Kidney (tissue), 13 donors: ENCODE measurements at regions not wholly inside any gene's neighbourhood (a gene's known extent, or its start where the extent isn't known, plus 50 kb on each side); places are given as distances from the start of the nearest gene placed in this dataset.
"Not testable (repeated sequence)": the region's sequence is repeated elsewhere in the genome, so short reads cannot be mapped to it uniquely, and the experiment has no call there.

Source experiments
- DNase-seq, 5 donors: peaks; one replicate each; pipeline ENCODE4 v3.0.0-alpha.2; 2013 to 2020
- FAIRE-seq: peaks from 2 replicates; lab custom pipeline; 2012; peaks lifted over from hg19 to GRCh38; lab: Jason Lieb, UNC
- H3K27ac ChIP-seq, 2 donors: one replicate each; pipeline ENCODE4 v1.7.0; 2013; ENCODE audit warnings: low read depth in 2 of 2, low read length in 2 of 2, inconsistent platforms in 1 of 2
- H3K27me3 ChIP-seq: one replicate; pipeline ENCODE4 v1.7.1; 2013; ENCODE audit warnings: low read length, inconsistent platforms; ENCODE audit not compliant: control insufficient read depth, insufficient read depth
- H3K36me3 ChIP-seq, 3 donors: one replicate each; pipeline versions ENCODE4 v1.7.0 to v1.7.1; 2013; ENCODE audit warnings: low read length in 3 of 3, control low read depth in 1 of 3, inconsistent platforms in 1 of 3; ENCODE audit not compliant: insufficient read depth in 3 of 3, control insufficient read depth in 2 of 3
- H3K4me1 ChIP-seq, 3 donors: one replicate each; pipeline versions ENCODE4 v1.7.0 to v1.7.1; 2013; ENCODE audit warnings: low read length in 3 of 3, inconsistent platforms in 1 of 3, low read depth in 1 of 3; ENCODE audit not compliant: control insufficient read depth in 2 of 3, insufficient read depth in 2 of 3
- H3K4me3 ChIP-seq, 3 donors: one replicate each; pipeline versions ENCODE4 v1.7.0 to v1.8.1; 2013; ENCODE audit warnings: low read length in 3 of 3, control low read depth in 1 of 3, inconsistent platforms in 1 of 3
- H3K9ac ChIP-seq, 3 donors: one replicate each; pipeline versions ENCODE4 v1.7.0 to v1.7.1; 2013; ENCODE audit warnings: low read length in 3 of 3, control low read depth in 1 of 3, inconsistent platforms in 1 of 3
- H3K9me3 ChIP-seq, 3 donors: one replicate each; pipeline versions ENCODE4 v1.7.0 to v1.7.1; 2013; ENCODE audit warnings: low read length in 3 of 3, control low read depth in 1 of 3, inconsistent platforms in 1 of 3; ENCODE audit not compliant: control insufficient read depth in 2 of 3, insufficient read depth in 1 of 3
- intact Hi-C: fragments of 100-400 bp; cut with DNase I; formaldehyde crosslinking; loops from one replicate; pipeline ENCODE4 v1.11.1; 2022
- TF ChIP-seq, protein P1 (sequence below): IDR thresholded peaks from 3 replicates; pipeline ENCODE4 v1.5.1; 2012; ENCODE audit warnings: mild to moderate bottlenecking, moderate library complexity, borderline replicate concordance; ENCODE audit not compliant: insufficient read depth; ENCODE audit errors: extremely low read depth
- donor health status: control.
- donor health status: control.
- donor health status: control.
- donor health status: control.
- donor health status: control.
- donor health status: DM: yes; HTN: yes; CAD: no.
- donor health status: Normal renal cell carcinoma (clear cell type).

DNA sequence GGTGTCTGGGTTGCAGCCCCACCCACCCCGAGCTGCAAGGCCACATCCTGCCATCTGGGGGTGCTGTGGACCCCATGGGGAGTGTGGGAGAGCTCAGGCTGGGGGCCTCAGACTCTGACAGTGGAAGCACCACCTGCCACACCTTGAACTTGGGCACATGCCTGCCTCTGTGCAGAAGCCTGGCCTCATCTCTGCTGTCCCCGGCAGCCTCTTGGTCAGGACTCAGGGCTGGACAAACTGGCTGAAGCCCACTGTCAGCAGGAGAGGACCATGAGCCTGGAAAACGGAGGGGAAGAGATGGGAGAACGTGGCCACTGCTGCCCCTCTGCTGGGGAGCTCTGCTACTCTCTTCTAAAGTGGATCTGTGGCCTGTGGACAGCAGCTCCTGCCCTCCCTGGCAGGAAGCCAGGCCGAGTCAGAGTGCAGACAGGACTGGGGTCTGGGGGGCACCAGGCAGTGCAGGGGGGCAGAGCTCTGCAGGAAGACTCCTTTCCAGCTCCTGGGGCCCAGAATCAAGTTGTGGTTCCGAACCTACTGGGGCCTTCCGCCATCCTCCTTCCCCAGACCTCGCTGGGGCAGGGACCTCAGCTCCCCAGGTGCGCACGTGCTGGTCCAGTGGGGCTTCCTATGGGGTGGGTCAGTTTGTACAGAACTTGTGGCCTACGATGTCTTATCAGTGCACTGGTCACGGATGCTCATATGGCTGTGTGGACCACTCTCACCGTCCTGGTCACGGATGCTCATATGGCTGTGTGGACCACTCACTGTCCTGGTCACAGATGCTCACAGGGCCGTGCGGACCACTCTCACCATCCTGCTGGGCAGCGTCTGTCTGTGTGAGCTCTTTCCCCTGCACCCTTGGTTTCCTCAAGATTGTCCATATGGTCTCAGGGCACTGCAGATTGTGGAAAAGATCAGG lies 207.7 kb downstream of the LAT start:
- H3K9ac ChIP-seq: no peak overlapping the region
- FAIRE-seq (no peak), DNase-seq (peak in 2 of 5 donors; percentile 44 to 67)
- TF ChIP-seq, protein P1, sequence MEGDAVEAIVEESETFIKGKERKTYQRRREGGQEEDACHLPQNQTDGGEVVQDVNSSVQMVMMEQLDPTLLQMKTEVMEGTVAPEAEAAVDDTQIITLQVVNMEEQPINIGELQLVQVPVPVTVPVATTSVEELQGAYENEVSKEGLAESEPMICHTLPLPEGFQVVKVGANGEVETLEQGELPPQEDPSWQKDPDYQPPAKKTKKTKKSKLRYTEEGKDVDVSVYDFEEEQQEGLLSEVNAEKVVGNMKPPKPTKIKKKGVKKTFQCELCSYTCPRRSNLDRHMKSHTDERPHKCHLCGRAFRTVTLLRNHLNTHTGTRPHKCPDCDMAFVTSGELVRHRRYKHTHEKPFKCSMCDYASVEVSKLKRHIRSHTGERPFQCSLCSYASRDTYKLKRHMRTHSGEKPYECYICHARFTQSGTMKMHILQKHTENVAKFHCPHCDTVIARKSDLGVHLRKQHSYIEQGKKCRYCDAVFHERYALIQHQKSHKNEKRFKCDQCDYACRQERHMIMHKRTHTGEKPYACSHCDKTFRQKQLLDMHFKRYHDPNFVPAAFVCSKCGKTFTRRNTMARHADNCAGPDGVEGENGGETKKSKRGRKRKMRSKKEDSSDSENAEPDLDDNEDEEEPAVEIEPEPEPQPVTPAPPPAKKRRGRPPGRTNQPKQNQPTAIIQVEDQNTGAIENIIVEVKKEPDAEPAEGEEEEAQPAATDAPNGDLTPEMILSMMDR: no peak
- H3K27me3 ChIP-seq: no peaks in the 10 kb centered on the region
- H3K9me3 ChIP-seq: no peaks in the 10 kb centered on the region
- no peaks in the 10 kb centered on the region for H3K4me1 ChIP-seq
- no peak overlapping the region for H3K27ac ChIP-seq
- intact Hi-C loops: no loop called here
- no peak overlapping the region for H3K4me3 ChIP-seq
- no peaks in the 10 kb centered on the region for H3K36me3 ChIP-seq

DNA sequence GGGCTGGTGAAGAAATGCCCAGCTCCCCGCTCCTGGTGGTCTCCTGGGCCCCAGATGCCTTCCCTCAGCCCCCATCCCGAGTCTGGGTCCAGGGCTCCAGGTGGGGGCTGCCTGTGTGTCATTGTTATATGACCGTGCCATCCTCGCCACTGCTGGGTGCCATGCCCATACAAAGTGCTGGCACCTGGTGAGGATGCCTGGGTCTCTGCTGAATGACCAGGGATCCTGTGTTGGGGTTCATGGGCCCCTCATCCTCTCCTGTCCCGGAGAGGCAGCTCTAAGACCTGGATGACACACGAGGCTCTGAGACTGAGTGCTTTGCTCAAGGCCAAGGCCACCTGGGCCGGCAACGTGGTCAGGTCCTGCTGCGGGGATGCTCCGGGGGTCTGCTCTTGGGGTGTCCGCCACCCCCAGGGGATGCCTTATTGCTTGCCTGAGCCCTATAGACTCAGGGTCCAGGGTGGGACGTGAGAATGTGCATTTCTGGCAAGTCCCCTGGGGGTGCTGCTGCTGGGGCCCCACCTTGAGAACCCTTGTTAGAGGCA lies 206.9 kb downstream of the LAT start:
- intact Hi-C loops, H3K9me3 ChIP-seq, H3K36me3 ChIP-seq, H3K9ac ChIP-seq, H3K4me3 ChIP-seq, H3K4me1 ChIP-seq, H3K27me3 ChIP-seq, H3K27ac ChIP-seq, FAIRE-seq: not testable (repeated sequence)
- DNase-seq: peak in 2 of 5 donors; percentile 29 to 30

DNA sequence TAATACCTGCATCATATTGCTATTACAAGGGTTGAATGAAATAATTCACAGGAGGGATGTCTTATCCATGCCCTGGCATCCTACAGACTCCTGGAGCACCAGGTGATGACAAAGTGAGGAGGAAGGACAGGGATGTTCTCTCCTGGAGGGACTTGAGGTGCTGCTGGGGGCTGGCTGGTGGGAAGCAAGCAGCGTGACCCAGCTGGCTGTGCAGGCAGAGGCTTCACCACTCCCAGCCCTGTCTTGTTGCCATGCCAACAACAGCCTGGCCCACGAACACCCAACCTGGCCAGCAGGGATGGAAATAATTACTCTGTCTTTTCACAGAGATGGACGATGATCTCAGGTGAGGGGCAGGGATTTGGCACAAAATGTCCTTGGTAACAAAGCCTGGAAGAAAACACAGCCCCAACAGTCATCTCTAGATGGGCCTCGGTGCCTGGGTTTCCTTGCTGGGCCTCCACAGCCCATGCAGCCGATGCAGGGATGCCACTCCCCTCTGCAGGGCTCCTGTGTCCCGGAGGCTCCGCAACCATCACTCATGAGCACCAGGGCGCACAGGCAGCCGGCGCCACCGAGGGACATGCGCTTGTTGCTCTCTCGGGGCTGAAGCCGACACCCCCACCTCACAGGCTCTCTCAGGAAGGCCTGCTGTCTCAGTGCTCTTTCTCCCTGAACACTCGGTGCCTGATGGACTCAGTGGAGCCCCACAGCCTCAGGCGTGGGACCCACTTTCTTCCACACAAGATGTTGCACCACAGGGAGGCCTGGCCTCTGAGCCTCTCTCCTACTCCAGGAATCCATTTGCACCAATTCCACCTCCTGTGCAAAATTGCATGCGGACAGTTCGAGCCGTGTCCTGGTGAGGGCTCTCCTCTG lies 205.9 kb downstream of the LAT start:
- H3K9me3 ChIP-seq, intact Hi-C loops, H3K9ac ChIP-seq, FAIRE-seq, H3K27me3 ChIP-seq, H3K36me3 ChIP-seq, H3K4me3 ChIP-seq, H3K27ac ChIP-seq, H3K4me1 ChIP-seq: not testable (repeated sequence)
- peak in 3 of 5 donors; percentile 44 to 54 (median 49) for DNase-seq

DNA sequence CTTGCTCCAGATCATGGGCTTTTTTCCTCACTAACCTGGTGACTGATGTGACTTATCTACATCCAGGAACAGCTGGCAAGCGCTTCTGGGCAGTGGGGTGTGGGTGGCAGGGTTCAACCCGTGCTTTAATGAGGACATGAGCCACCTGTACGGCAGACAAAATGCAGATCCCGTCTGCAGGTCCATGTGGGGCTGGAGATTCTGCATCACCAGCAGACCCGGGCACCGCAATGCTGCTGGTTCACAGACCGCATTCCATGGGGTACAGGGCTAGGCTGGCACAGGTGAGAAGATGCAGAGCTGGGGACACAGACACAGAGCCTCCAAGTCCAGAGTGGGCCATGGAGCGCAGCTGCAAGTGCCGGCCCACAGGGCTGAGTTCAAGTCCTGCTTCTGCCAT lies 204.0 kb downstream of the LAT start:
- H3K9me3 ChIP-seq, H3K4me3 ChIP-seq, H3K27me3 ChIP-seq, FAIRE-seq, H3K4me1 ChIP-seq, H3K27ac ChIP-seq, H3K9ac ChIP-seq, intact Hi-C loops, H3K36me3 ChIP-seq: not testable (repeated sequence)
- peak in 4 of 5 donors; percentile 25 to 41 (median 36) for DNase-seq

GRCh38 chr16:29186306-29187220 lies 201.7 kb downstream of the LAT start:
- H3K27ac ChIP-seq, H3K4me3 ChIP-seq, FAIRE-seq, H3K27me3 ChIP-seq, intact Hi-C loops, H3K9ac ChIP-seq, H3K9me3 ChIP-seq, H3K36me3 ChIP-seq, H3K4me1 ChIP-seq: not testable (repeated sequence)
- DNase-seq: peak; percentile 25 to 59 (median 53)

- H3K9me3 ChIP-seq, H3K4me1 ChIP-seq, H3K27ac ChIP-seq, intact Hi-C loops, H3K9ac ChIP-seq, FAIRE-seq, H3K4me3 ChIP-seq, H3K36me3 ChIP-seq, H3K27me3 ChIP-seq: not testable (repeated sequence)
- peak in 1 of 5 donors; percentile 8 for DNase-seq
Observed at GRCh38 chr16:29185872-29186271, 201.0 kb downstream of the LAT start.
